Kidney epithelial cell (primary cell): ENCODE measurements at regions not wholly inside any gene's neighbourhood (a gene's known extent, or its start where the extent isn't known, plus 50 kb on each side); places are given as distances from the start of the nearest gene placed in this dataset.
"Not testable (repeated sequence)": the region's sequence is repeated elsewhere in the genome, so short reads cannot be mapped to it uniquely, and the experiment has no call there.

ENCODE experiments used
- DNase-seq: peaks from one replicate; pipeline ENCODE4 v3.0.0-alpha.2; 2010; ENCODE audit warnings: low read depth
- H3K27me3 ChIP-seq: 2 replicates; pipeline ENCODE4 v1.6.0; 2011; ENCODE audit warnings: low read length; ENCODE audit not compliant: control insufficient read depth, insufficient read depth
- H3K36me3 ChIP-seq: 2 replicates; pipeline ENCODE4 v1.5.1; 2011; ENCODE audit warnings: low read length; ENCODE audit not compliant: control insufficient read depth, insufficient read depth
- H3K4me3 ChIP-seq: 2 replicates; pipeline ENCODE4 v1.5.1; 2011; ENCODE audit warnings: low read depth, mild to moderate bottlenecking, control low read depth, low read length
- CTCF ChIP-seq: IDR thresholded peaks from 2 replicates; pipeline ENCODE4 v1.5.1; 2011; ENCODE audit warnings: mild to moderate bottlenecking, moderate library complexity, low read length, control low read depth, inconsistent platforms; ENCODE audit not compliant: insufficient read depth, poor library complexity, severe bottlenecking

- Histone ChIP-seq H3K36me3 (no peaks in the 10 kb centered on the region), H3K4me3 (no peak overlapping the region), H3K27me3 (no peaks in the 10 kb centered on the region)
- no peak for DNase-seq
- TF ChIP-seq CTCF: no peak
These were observed 187.4 kb upstream of the GHR start for GRCh38 chr5:42235837-42236236.

GRCh38 chr5:42241636-42242035 is 181.6 kb upstream of the GHR start:
- DNase-seq: no peak
- no peak overlapping the region for H3K4me3 ChIP-seq
- H3K27me3 ChIP-seq: no peaks in the 10 kb centered on the region
- no peak for TF ChIP-seq CTCF
- no peaks in the 10 kb centered on the region for H3K36me3 ChIP-seq

GRCh38 chr5:42242210-42242609 is 181.0 kb upstream of the GHR start:
- no peak for TF ChIP-seq CTCF
- no peak overlapping the region for H3K4me3 ChIP-seq
- no peaks in the 10 kb centered on the region for H3K36me3 ChIP-seq
- H3K27me3 ChIP-seq: no peaks in the 10 kb centered on the region
- DNase-seq: no peak

DNA sequence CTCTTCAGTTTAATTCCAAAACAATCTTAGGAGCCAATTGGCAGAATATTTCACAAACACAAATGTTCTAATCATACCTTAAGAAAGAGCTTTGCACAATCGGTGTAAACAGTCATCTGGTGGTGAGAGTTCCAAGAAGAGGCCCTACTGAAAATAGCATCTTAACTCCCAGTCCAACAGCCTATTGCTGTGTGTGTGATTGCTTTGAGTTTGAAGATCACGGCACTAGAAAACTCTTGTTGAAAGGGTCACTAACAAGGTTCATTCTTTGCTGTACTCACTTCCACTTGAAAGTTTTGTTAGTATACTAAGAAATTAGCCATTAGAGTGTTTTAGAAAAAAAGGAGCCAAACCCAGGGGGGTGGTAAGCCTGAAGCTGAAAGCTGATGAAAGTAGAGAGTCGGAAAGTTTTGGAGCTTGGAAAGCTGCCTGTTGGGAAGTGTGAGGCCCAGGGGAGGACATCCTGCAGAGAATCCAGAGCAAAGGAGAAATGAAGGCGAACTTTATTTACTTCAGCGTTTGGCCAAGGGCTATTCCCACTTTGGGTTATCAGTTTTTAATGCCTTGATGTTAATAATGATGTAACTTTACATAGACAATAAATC is 180.3 kb upstream of the GHR start:
- no peak for DNase-seq
- TF ChIP-seq CTCF: no peak
- H3K4me3 ChIP-seq: no peak overlapping the region
- H3K27me3 ChIP-seq: no peaks in the 10 kb centered on the region
- H3K36me3 ChIP-seq: no peaks in the 10 kb centered on the region

DNA sequence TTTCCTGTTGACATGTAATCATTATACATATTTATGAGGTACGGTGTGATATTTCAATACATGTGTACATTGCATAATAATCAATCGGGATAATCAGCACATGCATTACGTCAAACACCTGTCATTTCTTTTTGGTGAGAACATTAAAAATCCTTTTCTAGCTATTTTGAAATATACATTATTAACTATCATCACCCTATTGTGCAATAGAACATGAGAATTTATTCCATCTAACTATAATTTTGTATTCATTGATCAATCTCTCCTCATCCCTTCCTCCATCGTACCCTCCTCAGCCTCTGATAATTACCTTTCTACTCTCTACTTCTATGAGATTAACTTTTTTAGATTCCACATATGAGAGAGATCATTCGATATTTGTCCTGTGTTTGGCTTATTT is 170.9 kb upstream of the GHR start:
- no peak for DNase-seq
- no peak overlapping the region for H3K4me3 ChIP-seq
- no peak for TF ChIP-seq CTCF
- H3K36me3 ChIP-seq: no peaks in the 10 kb centered on the region
- H3K27me3 ChIP-seq: no peaks in the 10 kb centered on the region

- not testable (repeated sequence) for DNase-seq, H3K27me3 ChIP-seq, H3K4me3 ChIP-seq, H3K36me3 ChIP-seq
These were observed 163.3 kb upstream of the GHR start for GRCh38 chr5:42259914-42260313.
